ENCODE measurements at regions not wholly inside any gene's neighbourhood (a gene's known extent, or its start where the extent isn't known, plus 50 kb on each side); places are given as distances from the start of the nearest gene placed in this dataset.
"Not testable (repeated sequence)": the region's sequence is repeated elsewhere in the genome, so short reads cannot be mapped to it uniquely, and the experiment has no call there.

DNA sequence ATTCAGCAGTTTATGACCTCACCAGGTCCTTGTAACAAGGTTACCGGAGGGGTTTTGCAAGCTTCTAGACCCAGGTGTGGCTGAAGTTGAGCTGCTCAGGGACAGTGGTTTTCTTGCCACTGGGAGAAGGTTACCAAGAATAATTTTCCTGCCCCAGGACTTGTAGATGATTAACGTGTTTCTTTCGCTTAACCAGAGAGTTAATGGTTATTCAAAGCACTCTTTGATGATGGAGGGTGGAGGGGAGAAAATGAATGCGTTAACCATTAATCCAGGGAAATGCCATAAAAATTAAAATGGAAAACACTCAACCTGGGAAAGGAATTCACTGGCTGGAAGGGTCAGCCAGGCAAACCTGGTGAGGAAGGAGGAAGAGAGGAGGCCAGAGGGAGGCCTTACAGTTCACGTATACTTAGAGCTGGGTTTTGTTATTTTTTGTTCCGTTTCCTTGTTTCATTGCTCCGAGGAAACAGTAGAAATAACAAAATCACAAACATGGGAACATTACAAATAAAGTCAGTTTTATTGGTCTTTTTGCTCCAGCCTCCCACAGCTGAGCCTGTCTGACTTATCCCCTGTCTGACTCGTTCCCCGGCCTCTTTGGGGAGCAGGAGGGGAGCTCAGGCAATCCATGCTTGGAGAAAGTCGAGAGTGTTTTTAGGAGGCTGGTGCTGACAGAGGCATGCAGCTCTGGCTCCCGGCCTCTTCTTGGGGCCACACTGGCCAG, 207.5 kb upstream of the IRF2BP2 start:
- H3K4me3 Mint-ChIP-seq; POLR2A ChIA-PET; CTCF ChIA-PET; H3K4me1 ChIP-seq (ENCODE audit: insufficient read depth, low read length); ATAC-seq (ENCODE audit: poor library complexity); H3K27ac ChIP-seq (ENCODE audit: low read depth in 1 of 2, low read length in 2 of 2); H3K27me3 ChIP-seq (ENCODE audit: control insufficient read depth in 1 of 2, insufficient read depth in 2 of 2, low read length in 2 of 2); H3K36me3 ChIP-seq (ENCODE audit: insufficient read depth, low read length); H3K27ac Mint-ChIP-seq; H3K9me3 Mint-ChIP-seq; H3K4me1 Mint-ChIP-seq (ENCODE audit: low read depth); DNase-seq; H3K36me3 Mint-ChIP-seq (ENCODE audit: low read depth); H3K9me3 ChIP-seq (ENCODE audit: control insufficient read depth in 1 of 2, insufficient read depth in 1 of 2, low read length in 2 of 2); H3K27me3 Mint-ChIP-seq; H3K4me3 ChIP-seq (ENCODE audit: low read length); intact Hi-C loops (cut with DNase I, micrococcal nuclease): not testable (repeated sequence)

DNA sequence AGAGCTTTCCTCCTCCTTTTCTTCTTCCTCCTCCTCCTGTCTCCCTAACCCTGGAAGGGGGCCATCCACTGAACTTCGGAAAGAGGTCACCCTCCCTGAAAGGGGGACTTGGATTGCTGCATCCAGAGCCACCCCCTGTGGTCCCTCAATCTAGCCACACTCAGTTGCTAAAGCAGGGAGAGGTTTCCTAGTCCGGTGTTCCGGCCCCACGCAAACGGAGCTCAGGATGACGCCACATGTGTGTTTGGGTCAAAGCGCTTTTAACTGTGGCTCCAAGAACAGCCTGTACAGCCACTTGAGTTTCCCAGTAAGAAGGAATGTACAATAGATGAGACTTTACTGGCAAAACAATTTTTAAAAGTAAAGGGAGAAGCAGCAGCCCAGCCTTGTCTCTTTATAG, 206.9 kb upstream of the IRF2BP2 start:
- H3K9me3 ChIP-seq (ENCODE audit: control insufficient read depth in 1 of 2, insufficient read depth in 1 of 2, low read length in 2 of 2); H3K4me3 Mint-ChIP-seq; H3K4me1 Mint-ChIP-seq (ENCODE audit: low read depth); H3K9me3 Mint-ChIP-seq; H3K36me3 Mint-ChIP-seq (ENCODE audit: low read depth); ATAC-seq (ENCODE audit: poor library complexity); CTCF ChIA-PET; H3K36me3 ChIP-seq (ENCODE audit: insufficient read depth, low read length); DNase-seq; H3K27me3 ChIP-seq (ENCODE audit: control insufficient read depth in 1 of 2, insufficient read depth in 2 of 2, low read length in 2 of 2); H3K4me1 ChIP-seq (ENCODE audit: insufficient read depth, low read length); H3K4me3 ChIP-seq (ENCODE audit: low read length); intact Hi-C loops (cut with DNase I, micrococcal nuclease); POLR2A ChIA-PET; H3K27ac Mint-ChIP-seq; H3K27me3 Mint-ChIP-seq; H3K27ac ChIP-seq (ENCODE audit: low read depth in 1 of 2, low read length in 2 of 2): not testable (repeated sequence)

GRCh38 chr1:234816186-234816851, 206.3 kb upstream of the IRF2BP2 start:
- H3K9me3 Mint-ChIP-seq; H3K4me1 ChIP-seq (ENCODE audit: insufficient read depth, low read length); H3K9me3 ChIP-seq (ENCODE audit: control insufficient read depth in 1 of 2, insufficient read depth in 1 of 2, low read length in 2 of 2); H3K27ac Mint-ChIP-seq; H3K27ac ChIP-seq (ENCODE audit: low read depth in 1 of 2, low read length in 2 of 2); H3K27me3 ChIP-seq (ENCODE audit: control insufficient read depth in 1 of 2, insufficient read depth in 2 of 2, low read length in 2 of 2); H3K4me3 ChIP-seq (ENCODE audit: low read length); H3K4me1 Mint-ChIP-seq (ENCODE audit: low read depth); ATAC-seq (ENCODE audit: poor library complexity); H3K27me3 Mint-ChIP-seq; H3K4me3 Mint-ChIP-seq; H3K36me3 Mint-ChIP-seq (ENCODE audit: low read depth); intact Hi-C loops (cut with DNase I, micrococcal nuclease); POLR2A ChIA-PET; CTCF ChIA-PET; DNase-seq; H3K36me3 ChIP-seq (ENCODE audit: insufficient read depth, low read length): not testable (repeated sequence)

- ATAC-seq (ENCODE audit: poor library complexity); H3K36me3 ChIP-seq (ENCODE audit: insufficient read depth, low read length); H3K27ac ChIP-seq (ENCODE audit: low read depth in 1 of 2, low read length in 2 of 2); POLR2A ChIA-PET; H3K27me3 Mint-ChIP-seq; H3K4me1 Mint-ChIP-seq (ENCODE audit: low read depth); H3K9me3 Mint-ChIP-seq; H3K36me3 Mint-ChIP-seq (ENCODE audit: low read depth); intact Hi-C loops (cut with DNase I, micrococcal nuclease); H3K27me3 ChIP-seq (ENCODE audit: control insufficient read depth in 1 of 2, insufficient read depth in 2 of 2, low read length in 2 of 2); H3K27ac Mint-ChIP-seq; H3K4me3 Mint-ChIP-seq; H3K4me3 ChIP-seq (ENCODE audit: low read length); DNase-seq; H3K9me3 ChIP-seq (ENCODE audit: control insufficient read depth in 1 of 2, insufficient read depth in 1 of 2, low read length in 2 of 2); CTCF ChIA-PET; H3K4me1 ChIP-seq (ENCODE audit: insufficient read depth, low read length): not testable (repeated sequence)
Measured at GRCh38 chr1:234815295-234815815, 205.4 kb upstream of the IRF2BP2 start.

- H3K27me3 ChIP-seq (ENCODE audit: control insufficient read depth in 1 of 2, insufficient read depth in 2 of 2, low read length in 2 of 2); H3K27ac ChIP-seq (ENCODE audit: low read depth in 1 of 2, low read length in 2 of 2); CTCF ChIA-PET; H3K36me3 ChIP-seq (ENCODE audit: insufficient read depth, low read length); DNase-seq; H3K36me3 Mint-ChIP-seq (ENCODE audit: low read depth); H3K4me3 ChIP-seq (ENCODE audit: low read length); H3K4me3 Mint-ChIP-seq; H3K27ac Mint-ChIP-seq; H3K27me3 Mint-ChIP-seq; intact Hi-C loops (cut with DNase I, micrococcal nuclease); H3K9me3 ChIP-seq (ENCODE audit: control insufficient read depth in 1 of 2, insufficient read depth in 1 of 2, low read length in 2 of 2); H3K4me1 ChIP-seq (ENCODE audit: insufficient read depth, low read length); POLR2A ChIA-PET; ATAC-seq (ENCODE audit: poor library complexity); H3K9me3 Mint-ChIP-seq; H3K4me1 Mint-ChIP-seq (ENCODE audit: low read depth): not testable (repeated sequence)
Measured at GRCh38 chr1:234814235-234814634, 204.3 kb upstream of the IRF2BP2 start.

GRCh38 chr1:234811824-234812223, 201.8 kb upstream of the IRF2BP2 start:
- intact Hi-C loops (cut with DNase I, micrococcal nuclease); H3K27me3 Mint-ChIP-seq; H3K4me1 ChIP-seq (ENCODE audit: insufficient read depth, low read length); POLR2A ChIA-PET; H3K4me3 ChIP-seq (ENCODE audit: low read length); H3K27ac Mint-ChIP-seq; H3K27ac ChIP-seq (ENCODE audit: low read depth in 1 of 2, low read length in 2 of 2); DNase-seq; H3K27me3 ChIP-seq (ENCODE audit: control insufficient read depth in 1 of 2, insufficient read depth in 2 of 2, low read length in 2 of 2); CTCF ChIA-PET; H3K36me3 ChIP-seq (ENCODE audit: insufficient read depth, low read length); ATAC-seq (ENCODE audit: poor library complexity); H3K4me3 Mint-ChIP-seq; H3K4me1 Mint-ChIP-seq (ENCODE audit: low read depth); H3K9me3 Mint-ChIP-seq; H3K9me3 ChIP-seq (ENCODE audit: control insufficient read depth in 1 of 2, insufficient read depth in 1 of 2, low read length in 2 of 2); H3K36me3 Mint-ChIP-seq (ENCODE audit: low read depth): not testable (repeated sequence)

- not testable (repeated sequence) for H3K27ac Mint-ChIP-seq
Measured at GRCh38 chr1:234810726-234811125, 200.7 kb upstream of the IRF2BP2 start.

More at GRCh38 chr1:234810726-234811125, 200.7 kb upstream of the IRF2BP2 start:
- H3K27me3 Mint-ChIP-seq; intact Hi-C loops (cut with DNase I, micrococcal nuclease); H3K9me3 ChIP-seq (ENCODE audit: control insufficient read depth in 1 of 2, insufficient read depth in 1 of 2, low read length in 2 of 2); H3K4me3 ChIP-seq (ENCODE audit: low read length); H3K36me3 ChIP-seq (ENCODE audit: insufficient read depth, low read length); H3K36me3 Mint-ChIP-seq (ENCODE audit: low read depth); H3K27me3 ChIP-seq (ENCODE audit: control insufficient read depth in 1 of 2, insufficient read depth in 2 of 2, low read length in 2 of 2); H3K4me1 ChIP-seq (ENCODE audit: insufficient read depth, low read length); ATAC-seq (ENCODE audit: poor library complexity); H3K9me3 Mint-ChIP-seq; H3K27ac ChIP-seq (ENCODE audit: low read depth in 1 of 2, low read length in 2 of 2); H3K4me3 Mint-ChIP-seq; POLR2A ChIA-PET; DNase-seq; H3K4me1 Mint-ChIP-seq (ENCODE audit: low read depth); CTCF ChIA-PET: not testable (repeated sequence)
